ENCODE measurements at regions not wholly inside any gene's neighbourhood (a gene's known extent, or its start where the extent isn't known, plus 50 kb on each side); places are given as distances from the start of the nearest gene placed in this dataset.
"Not testable (repeated sequence)": the region's sequence is repeated elsewhere in the genome, so short reads cannot be mapped to it uniquely, and the experiment has no call there.

DNA sequence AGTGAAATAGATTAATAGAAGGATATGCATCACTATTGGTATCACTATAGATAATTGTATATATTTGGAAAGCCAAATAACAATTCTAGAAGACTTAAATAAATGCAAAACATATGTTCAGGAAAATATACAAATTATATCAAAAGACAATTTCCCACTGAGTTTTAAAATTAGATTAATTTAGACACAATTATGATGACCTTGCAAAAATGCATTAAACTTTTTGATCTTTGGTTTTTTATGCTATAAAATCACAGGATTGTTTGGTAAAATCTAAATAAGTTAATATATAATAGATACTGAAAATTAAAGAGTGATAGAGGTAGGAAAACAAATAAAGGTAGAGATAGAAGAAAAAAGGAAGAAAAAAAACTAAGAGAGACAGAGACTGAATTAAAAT is 2027.7 kb downstream of the MRPL39 start:
- Histone ChIP-seq H3K9me3 (ENCODE audit: control extremely low read depth in 1 of 5, control insufficient read depth in 4 of 5, insufficient read depth in 2 of 5, low read depth in 1 of 5, low read length in 4 of 5) (no peaks in the 10 kb centered on the region), H3K36me3 (ENCODE audit: control insufficient read depth in 4 of 4, insufficient read depth in 4 of 4, low read length in 3 of 4) (no peaks in the 10 kb centered on the region), H3K4me3 (ENCODE audit: control insufficient read depth in 1 of 7, extremely low read depth in 1 of 7, insufficient read depth in 4 of 7, low read depth in 2 of 7, low read length in 6 of 7) (no peak overlapping the region), H3K27ac (ENCODE audit: insufficient read depth in 1 of 2, low read depth in 1 of 2, low read length in 2 of 2, poor library complexity in 1 of 2, severe bottlenecking in 2 of 2) (no peak overlapping the region), H3K4me1 (ENCODE audit: control extremely low read depth in 1 of 4, control insufficient read depth in 4 of 4, insufficient read depth in 4 of 4, low read length in 3 of 4) (no peaks in the 10 kb centered on the region), H3K27me3 (replicated peaks in 2 of 5; ENCODE audit: control insufficient read depth in 4 of 5, insufficient read depth in 5 of 5, low read length in 4 of 5) (no peaks in the 10 kb centered on the region)
- ChIA-PET POLR2A (no interaction called here), CTCF (interaction anchor here (0.6 kb wide), 1 partner anchor 544 kb away, joined by 3 read pairs; no protein-coding TSS in a partner anchor)
- DNase-seq: no peak

DNA sequence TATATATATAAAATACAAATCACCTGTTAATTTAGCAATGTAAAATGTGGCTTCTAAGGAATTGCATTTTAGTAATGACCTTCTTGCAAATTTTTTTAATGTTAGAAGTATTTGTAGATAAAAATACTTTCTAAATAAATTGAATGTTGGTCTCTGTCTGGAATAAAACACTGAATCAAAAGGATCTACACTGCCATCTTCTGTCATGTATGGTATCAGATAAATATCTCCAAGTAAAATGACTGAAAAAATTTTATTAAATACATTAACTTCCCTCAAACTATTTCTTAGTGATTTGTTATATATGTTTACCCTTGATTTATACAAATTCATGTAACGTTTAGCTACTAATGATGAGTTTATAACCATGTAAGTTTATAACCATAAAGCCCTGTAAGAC is 2029.3 kb downstream of the MRPL39 start:
- CTCF ChIA-PET: no interaction called here
- Histone ChIP-seq H3K27me3 (replicated peaks in 2 of 5; ENCODE audit: control insufficient read depth in 4 of 5, insufficient read depth in 5 of 5, low read length in 4 of 5) (no peaks in the 10 kb centered on the region), H3K27ac (ENCODE audit: insufficient read depth in 1 of 2, low read depth in 1 of 2, low read length in 2 of 2, poor library complexity in 1 of 2, severe bottlenecking in 2 of 2) (no peak overlapping the region), H3K4me3 (ENCODE audit: control insufficient read depth in 1 of 7, extremely low read depth in 1 of 7, insufficient read depth in 4 of 7, low read depth in 2 of 7, low read length in 6 of 7) (no peak overlapping the region), H3K4me1 (ENCODE audit: control extremely low read depth in 1 of 4, control insufficient read depth in 4 of 4, insufficient read depth in 4 of 4, low read length in 3 of 4) (no peaks in the 10 kb centered on the region), H3K9me3 (ENCODE audit: control extremely low read depth in 1 of 5, control insufficient read depth in 4 of 5, insufficient read depth in 2 of 5, low read depth in 1 of 5, low read length in 4 of 5) (no peaks in the 10 kb centered on the region), H3K36me3 (ENCODE audit: control insufficient read depth in 4 of 4, insufficient read depth in 4 of 4, low read length in 3 of 4) (no peaks in the 10 kb centered on the region)
- no CpG with 5 or more reads among the region's 1 CpG for WGBS (ENCODE audit: insufficient coverage)
- POLR2A ChIA-PET: no interaction called here
- no peak for DNase-seq

DNA sequence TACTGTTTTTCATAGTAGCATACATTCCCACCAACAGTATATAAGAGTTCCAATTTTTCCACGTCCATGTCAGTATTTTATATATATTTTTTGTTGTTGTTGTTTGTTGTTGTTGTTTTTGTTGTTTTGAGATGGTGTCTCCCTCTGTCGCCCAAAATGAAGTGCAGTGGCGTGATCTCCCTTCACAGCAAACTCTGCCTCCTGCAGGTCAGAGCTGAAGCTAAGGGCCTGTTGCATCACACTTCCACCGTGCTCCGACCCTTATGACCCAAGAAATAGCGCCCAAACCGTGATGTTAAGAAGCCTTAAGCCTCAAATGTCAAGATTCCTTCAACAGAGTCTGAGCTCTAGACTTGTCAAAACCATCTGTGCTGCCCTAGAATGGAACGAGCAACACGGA is 2032.3 kb downstream of the MRPL39 start:
- Histone ChIP-seq H3K4me3 (ENCODE audit: control insufficient read depth in 1 of 7, extremely low read depth in 1 of 7, insufficient read depth in 4 of 7, low read depth in 2 of 7, low read length in 6 of 7) (no peak overlapping the region), H3K27ac (ENCODE audit: insufficient read depth in 1 of 2, low read depth in 1 of 2, low read length in 2 of 2, poor library complexity in 1 of 2, severe bottlenecking in 2 of 2) (no peak overlapping the region), H3K27me3 (replicated peaks in 2 of 5; ENCODE audit: control insufficient read depth in 4 of 5, insufficient read depth in 5 of 5, low read length in 4 of 5) (no peaks in the 10 kb centered on the region), H3K36me3 (ENCODE audit: control insufficient read depth in 4 of 4, insufficient read depth in 4 of 4, low read length in 3 of 4) (no peaks in the 10 kb centered on the region), H3K9me3 (ENCODE audit: control extremely low read depth in 1 of 5, control insufficient read depth in 4 of 5, insufficient read depth in 2 of 5, low read depth in 1 of 5, low read length in 4 of 5) (no peaks in the 10 kb centered on the region), H3K4me1 (ENCODE audit: control extremely low read depth in 1 of 4, control insufficient read depth in 4 of 4, insufficient read depth in 4 of 4, low read length in 3 of 4) (no peaks in the 10 kb centered on the region)
- ChIA-PET POLR2A (no interaction called here), CTCF (no interaction called here)
- 88% methylated on average over 4 of the region's 9 CpGs for WGBS (ENCODE audit: insufficient coverage)
- no peak for DNase-seq

DNA sequence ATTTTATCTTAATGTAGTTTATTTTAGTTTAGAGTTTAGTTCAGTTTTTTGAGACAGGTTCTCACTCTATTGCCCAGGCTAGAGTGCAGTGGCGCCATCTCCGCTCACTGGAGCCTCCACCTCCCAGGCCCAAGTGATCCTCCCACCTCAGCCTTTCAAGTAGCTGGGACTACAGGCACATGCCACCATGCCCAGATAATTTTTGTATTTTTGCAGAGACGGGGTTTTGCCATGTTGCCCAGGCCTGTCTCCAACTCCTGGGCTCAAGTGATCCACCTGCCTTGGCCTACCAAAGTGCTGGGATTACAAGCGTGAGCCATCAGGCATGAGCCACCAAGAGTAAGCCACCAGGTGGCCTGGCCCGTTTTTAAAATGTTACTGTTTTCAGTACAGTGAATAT is 2058.4 kb downstream of the MRPL39 start:
- H3K9me3 ChIP-seq (ENCODE audit: control extremely low read depth in 1 of 5, control insufficient read depth in 4 of 5, insufficient read depth in 2 of 5, low read depth in 1 of 5, low read length in 4 of 5); CTCF ChIA-PET; DNase-seq; H3K4me1 ChIP-seq (ENCODE audit: control extremely low read depth in 1 of 4, control insufficient read depth in 4 of 4, insufficient read depth in 4 of 4, low read length in 3 of 4); POLR2A ChIA-PET; H3K36me3 ChIP-seq (ENCODE audit: control insufficient read depth in 4 of 4, insufficient read depth in 4 of 4, low read length in 3 of 4); H3K27ac ChIP-seq (ENCODE audit: insufficient read depth in 1 of 2, low read depth in 1 of 2, low read length in 2 of 2, poor library complexity in 1 of 2, severe bottlenecking in 2 of 2); H3K27me3 ChIP-seq (replicated peaks in 2 of 5; ENCODE audit: control insufficient read depth in 4 of 5, insufficient read depth in 5 of 5, low read length in 4 of 5); H3K4me3 ChIP-seq (ENCODE audit: control insufficient read depth in 1 of 7, extremely low read depth in 1 of 7, insufficient read depth in 4 of 7, low read depth in 2 of 7, low read length in 6 of 7): not testable (repeated sequence)
- WGBS (ENCODE audit: insufficient coverage): 86% methylated on average over 3 of the region's 5 CpGs

DNA sequence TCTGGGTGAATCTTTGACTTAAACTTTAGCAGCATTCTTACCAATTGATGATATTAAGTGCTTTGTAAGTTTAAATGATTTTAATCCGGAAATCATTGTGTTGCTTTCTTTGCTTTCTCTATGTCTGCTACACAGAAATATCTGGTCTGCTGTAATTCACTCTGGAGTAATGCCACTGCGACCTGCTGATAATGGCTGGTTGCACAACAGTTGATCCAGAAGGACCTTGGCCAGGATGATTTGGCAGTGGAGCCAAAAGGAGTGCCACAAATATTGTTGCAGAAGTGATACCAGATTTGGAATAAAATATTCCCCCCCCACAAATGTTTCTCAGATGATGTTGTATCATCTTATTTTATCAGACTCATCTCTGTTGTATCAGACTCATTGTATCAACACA is 2063.9 kb downstream of the MRPL39 start:
- Histone ChIP-seq H3K36me3 (ENCODE audit: control insufficient read depth in 4 of 4, insufficient read depth in 4 of 4, low read length in 3 of 4) (no peaks in the 10 kb centered on the region), H3K27me3 (replicated peaks in 2 of 5; ENCODE audit: control insufficient read depth in 4 of 5, insufficient read depth in 5 of 5, low read length in 4 of 5) (no peaks in the 10 kb centered on the region), H3K9me3 (ENCODE audit: control extremely low read depth in 1 of 5, control insufficient read depth in 4 of 5, insufficient read depth in 2 of 5, low read depth in 1 of 5, low read length in 4 of 5) (no peaks in the 10 kb centered on the region), H3K4me3 (ENCODE audit: control insufficient read depth in 1 of 7, extremely low read depth in 1 of 7, insufficient read depth in 4 of 7, low read depth in 2 of 7, low read length in 6 of 7) (no peak overlapping the region), H3K4me1 (ENCODE audit: control extremely low read depth in 1 of 4, control insufficient read depth in 4 of 4, insufficient read depth in 4 of 4, low read length in 3 of 4) (no peaks in the 10 kb centered on the region), H3K27ac (ENCODE audit: insufficient read depth in 1 of 2, low read depth in 1 of 2, low read length in 2 of 2, poor library complexity in 1 of 2, severe bottlenecking in 2 of 2) (no peak overlapping the region)
- 94% methylated on average over 2 of the region's 2 CpGs for WGBS (ENCODE audit: insufficient coverage)
- ChIA-PET POLR2A (no interaction called here), CTCF (no interaction called here)
- DNase-seq: no peak

DNA sequence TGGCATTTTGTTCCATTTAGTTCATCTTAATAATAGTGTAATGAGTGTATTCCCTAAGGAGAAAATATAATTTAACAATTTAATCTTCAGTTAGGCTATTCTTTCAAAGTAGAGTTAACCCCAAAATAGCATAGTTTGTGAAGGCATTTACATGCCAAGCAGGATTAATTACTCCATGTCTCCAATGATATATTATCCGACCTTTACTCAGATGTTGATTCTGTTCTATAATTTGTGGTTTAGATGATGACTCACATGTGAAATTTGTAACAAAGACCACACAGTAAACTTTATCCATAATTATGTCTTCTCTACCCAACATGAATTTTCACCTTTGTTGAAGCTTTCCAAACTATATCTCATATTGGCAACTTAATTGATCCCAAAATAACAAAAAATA is 2065.2 kb downstream of the MRPL39 start:
- no CpG with 5 or more reads among the region's 1 CpG for WGBS (ENCODE audit: insufficient coverage)
- Histone ChIP-seq H3K36me3 (ENCODE audit: control insufficient read depth in 4 of 4, insufficient read depth in 4 of 4, low read length in 3 of 4) (no peaks in the 10 kb centered on the region), H3K27me3 (replicated peaks in 2 of 5; ENCODE audit: control insufficient read depth in 4 of 5, insufficient read depth in 5 of 5, low read length in 4 of 5) (no peaks in the 10 kb centered on the region), H3K27ac (ENCODE audit: insufficient read depth in 1 of 2, low read depth in 1 of 2, low read length in 2 of 2, poor library complexity in 1 of 2, severe bottlenecking in 2 of 2) (no peak overlapping the region), H3K4me1 (ENCODE audit: control extremely low read depth in 1 of 4, control insufficient read depth in 4 of 4, insufficient read depth in 4 of 4, low read length in 3 of 4) (no peaks in the 10 kb centered on the region), H3K9me3 (ENCODE audit: control extremely low read depth in 1 of 5, control insufficient read depth in 4 of 5, insufficient read depth in 2 of 5, low read depth in 1 of 5, low read length in 4 of 5) (no peaks in the 10 kb centered on the region), H3K4me3 (ENCODE audit: control insufficient read depth in 1 of 7, extremely low read depth in 1 of 7, insufficient read depth in 4 of 7, low read depth in 2 of 7, low read length in 6 of 7) (no peak overlapping the region)
- POLR2A ChIA-PET: no interaction called here
- no peak for DNase-seq
- CTCF ChIA-PET: no interaction called here

DNA sequence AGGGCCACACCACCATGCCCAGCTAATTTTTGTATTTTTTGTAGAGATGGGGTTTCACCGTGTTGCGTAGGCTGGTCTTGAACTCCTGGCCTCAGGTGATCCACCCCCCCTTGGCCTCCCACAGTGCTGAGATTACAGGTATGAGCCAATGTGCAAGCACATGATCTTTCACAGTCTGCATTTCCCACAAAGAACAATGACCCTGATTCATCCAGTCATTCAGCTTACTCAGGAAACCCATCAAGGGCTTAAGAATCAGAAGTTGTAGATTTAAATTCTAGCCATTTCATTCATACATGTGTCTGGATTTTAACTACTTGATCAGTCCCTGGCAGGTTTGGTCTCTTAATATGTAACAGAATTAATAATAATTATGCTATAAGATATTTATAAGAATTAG is 2065.7 kb downstream of the MRPL39 start:
- WGBS (ENCODE audit: insufficient coverage): 100% methylated on average over 2 of the region's 2 CpGs
- CTCF ChIA-PET: no interaction called here
- H3K27ac ChIP-seq (ENCODE audit: insufficient read depth in 1 of 2, low read depth in 1 of 2, low read length in 2 of 2, poor library complexity in 1 of 2, severe bottlenecking in 2 of 2): no peak overlapping the region

DNA sequence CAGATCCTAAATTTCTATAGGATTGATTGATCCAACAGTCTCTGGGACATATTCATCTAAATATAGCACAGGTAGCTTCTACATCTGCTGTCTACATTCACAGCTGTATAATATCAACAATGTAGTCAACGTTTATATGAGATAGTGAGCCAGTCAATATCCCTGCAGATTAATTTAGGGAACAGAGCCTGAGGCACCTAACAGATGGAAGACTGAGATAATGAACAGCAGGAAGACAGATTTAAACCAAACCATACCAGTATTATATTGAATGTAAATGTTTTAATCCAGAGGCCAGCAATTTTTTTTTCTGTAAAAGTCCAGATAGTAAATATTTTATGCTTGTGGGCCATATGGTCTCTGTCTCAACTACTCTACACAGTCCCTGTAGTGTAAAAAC is 2072.4 kb downstream of the MRPL39 start:
- no CpG with 5 or more reads among the region's 1 CpG for WGBS (ENCODE audit: insufficient coverage)
- Histone ChIP-seq H3K27ac (ENCODE audit: insufficient read depth in 1 of 2, low read depth in 1 of 2, low read length in 2 of 2, poor library complexity in 1 of 2, severe bottlenecking in 2 of 2) (no peak overlapping the region), H3K36me3 (ENCODE audit: control insufficient read depth in 4 of 4, insufficient read depth in 4 of 4, low read length in 3 of 4) (no peaks in the 10 kb centered on the region), H3K9me3 (ENCODE audit: control extremely low read depth in 1 of 5, control insufficient read depth in 4 of 5, insufficient read depth in 2 of 5, low read depth in 1 of 5, low read length in 4 of 5) (no peaks in the 10 kb centered on the region), H3K4me1 (ENCODE audit: control extremely low read depth in 1 of 4, control insufficient read depth in 4 of 4, insufficient read depth in 4 of 4, low read length in 3 of 4) (no peaks in the 10 kb centered on the region), H3K4me3 (ENCODE audit: control insufficient read depth in 1 of 7, extremely low read depth in 1 of 7, insufficient read depth in 4 of 7, low read depth in 2 of 7, low read length in 6 of 7) (no peak overlapping the region), H3K27me3 (replicated peaks in 2 of 5; ENCODE audit: control insufficient read depth in 4 of 5, insufficient read depth in 5 of 5, low read length in 4 of 5) (no peaks in the 10 kb centered on the region)
- CTCF ChIA-PET: no interaction called here
- POLR2A ChIA-PET: no interaction called here
- no peak for DNase-seq

More for the DNA sequence above, 2065.7 kb downstream of the MRPL39 start:
- H3K9me3 ChIP-seq (ENCODE audit: control extremely low read depth in 1 of 5, control insufficient read depth in 4 of 5, insufficient read depth in 2 of 5, low read depth in 1 of 5, low read length in 4 of 5): no peaks in the 10 kb centered on the region
- POLR2A ChIA-PET: no interaction called here
- H3K4me3 ChIP-seq (ENCODE audit: control insufficient read depth in 1 of 7, extremely low read depth in 1 of 7, insufficient read depth in 4 of 7, low read depth in 2 of 7, low read length in 6 of 7): no peak overlapping the region
- no peak for DNase-seq
- H3K27me3 ChIP-seq (replicated peaks in 2 of 5; ENCODE audit: control insufficient read depth in 4 of 5, insufficient read depth in 5 of 5, low read length in 4 of 5): no peaks in the 10 kb centered on the region
- no peaks in the 10 kb centered on the region for H3K4me1 ChIP-seq (ENCODE audit: control extremely low read depth in 1 of 4, control insufficient read depth in 4 of 4, insufficient read depth in 4 of 4, low read length in 3 of 4)
- no peaks in the 10 kb centered on the region for H3K36me3 ChIP-seq (ENCODE audit: control insufficient read depth in 4 of 4, insufficient read depth in 4 of 4, low read length in 3 of 4)
